HepG2 (cell line): ENCODE measurements at regions not wholly inside any gene's neighbourhood (a gene's known extent, or its start where the extent isn't known, plus 50 kb on each side); places are given as distances from the start of the nearest gene placed in this dataset.

Experiments used
- ATAC-seq: fragments of 200-7000 bp; cut with Tn5 transposase; 3 replicates; pipeline ENCODE4 v1.9.1; 2020; ENCODE audit warnings: mild to moderate bottlenecking, moderate library complexity
- BruUV-seq: library from RNA; stranded (reverse); fragments of 400-500 nt; replicated peaks from 2 replicates; lab custom pipeline; 2021; lab: Mats Ljungman, UMichigan
- CTCF ChIA-PET: fragments of 300-600 bp; formaldehyde crosslinking; extraction: SDS; loops from one replicate; lab custom pipeline; 2021; ENCODE audit warnings: low total read pairs, inconsistent platforms, low intra/inter-chr PET ratio; lab: Yijun Ruan, JAX
- POLR2A ChIA-PET: fragments of 350-600 bp; sonication (Branson Sonifier 250); formaldehyde crosslinking; loops from one replicate; lab custom pipeline; 2020; ENCODE audit warnings: antibody characterized with exemption, inconsistent platforms; lab: Yijun Ruan, JAX
- DNase-seq: peaks from one replicate; pipeline ENCODE4 v3.0.0-alpha.2; 2015; ENCODE audit warnings: low spot score
- FAIRE-seq: peaks from 3 replicates; lab custom pipeline; 2011; peaks lifted over from hg19 to GRCh38; lab: Jason Lieb, UNC
- H2AFZ ChIP-seq: one replicate; pipeline ENCODE4 v1.6.1; 2011; ENCODE audit warnings: low read length, inconsistent platforms
- H3K27ac ChIP-seq: fragments of 300-600 bp; 3 replicates; pipeline ENCODE4 v1.8.0; 2011; ENCODE audit warnings: mixed run types, mild to moderate bottlenecking, mixed read lengths, low read length, inconsistent platforms; ENCODE audit not compliant: insufficient read depth; ENCODE audit errors: extremely low read length
- H3K27me3 ChIP-seq, 2 experiments: fragments of 200-600 bp in 1 of 2; 2 replicates in 1 of 2; 3 replicates in 1 of 2; pipeline versions ENCODE4 v1.6.0 to v1.8.0; 2011; ENCODE audit warnings: low read length in 2 of 2, mild to moderate bottlenecking in 2 of 2, moderate library complexity in 2 of 2, inconsistent platforms in 1 of 2; ENCODE audit not compliant: insufficient read depth in 2 of 2, control insufficient read depth in 1 of 2
- H3K36me3 ChIP-seq, 2 experiments: fragments of 200-600 bp in 1 of 2; replicated peaks in 1 of 2; 2 replicates in 1 of 2; 3 replicates in 1 of 2; pipeline versions ENCODE4 v1.5.1 to v1.8.0; 2011; ENCODE audit warnings: low read length in 2 of 2, inconsistent platforms in 1 of 2; ENCODE audit not compliant: insufficient read depth in 2 of 2, control insufficient read depth in 1 of 2
- H3K4me1 ChIP-seq: 2 replicates; pipeline ENCODE4 v1.5.1; 2012; ENCODE audit warnings: low read length, inconsistent platforms; ENCODE audit not compliant: insufficient read depth
- H3K4me2 ChIP-seq: 2 replicates; pipeline ENCODE4 v1.6.0; 2011; ENCODE audit warnings: low read depth, low read length, inconsistent platforms
- H3K4me3 ChIP-seq, 3 experiments: fragments of 200-600 bp in 1 of 3; sonication (generic), shearing (Covaris generic) in 1 of 3; replicated peaks in 1 of 3; 2 replicates each; pipeline ENCODE4 v1.5.1; 2011 to 2016; ENCODE audit warnings: low read length in 3 of 3, inconsistent platforms in 2 of 3, low read depth in 2 of 3, mild to moderate bottlenecking in 2 of 3, control low read depth in 1 of 3, mixed read lengths in 1 of 3; ENCODE audit not compliant: insufficient read depth in 1 of 3
- H3K79me2 ChIP-seq: one replicate; pipeline ENCODE4 v1.6.1; 2011; ENCODE audit warnings: low read length, inconsistent platforms; ENCODE audit not compliant: insufficient read depth
- H3K9ac ChIP-seq: 2 replicates; pipeline ENCODE4 v1.6.0; 2011; ENCODE audit warnings: mild to moderate bottlenecking, low read depth, low read length, inconsistent platforms; ENCODE audit not compliant: insufficient read depth
- H3K9me3 ChIP-seq: 2 replicates; pipeline ENCODE4 v1.5.1; 2012; ENCODE audit warnings: mild to moderate bottlenecking, low read length
- H4K20me1 ChIP-seq: 2 replicates; pipeline ENCODE4 v1.6.0; 2011; ENCODE audit warnings: inconsistent platforms, mild to moderate bottlenecking, low read length, moderate library complexity; ENCODE audit not compliant: insufficient read depth
- CTCF ChIP-seq: sonication (generic); formaldehyde crosslinking; IDR thresholded peaks from 2 replicates; pipeline ENCODE4 v1.5.0; 2020; ENCODE audit warnings: mild to moderate bottlenecking, missing genetic modification reagents, moderate library complexity
- HOMEZ ChIP-seq: IDR thresholded peaks from 2 replicates; pipeline ENCODE4 v1.6.1; 2016; ENCODE audit warnings: low read depth
- ISL2 ChIP-seq: sonication (generic); formaldehyde crosslinking; IDR thresholded peaks from 2 replicates; pipeline ENCODE4 v1.5.0; 2020; ENCODE audit warnings: missing genetic modification reagents
- JUNB ChIP-seq: sonication (generic); formaldehyde crosslinking; IDR thresholded peaks from 2 replicates; pipeline ENCODE4 v1.8.0; 2022; ENCODE audit warnings: missing genetic modification reagents, mild to moderate bottlenecking, borderline replicate concordance
- KLF15 ChIP-seq: sonication (generic); formaldehyde crosslinking; IDR thresholded peaks from 2 replicates; pipeline ENCODE4 v1.8.1; 2023; ENCODE audit warnings: borderline replicate concordance, mild to moderate bottlenecking, inconsistent platforms, missing genetic modification reagents, mixed read lengths
- MAFF ChIP-seq: IDR thresholded peaks from 2 replicates; pipeline ENCODE4 v1.6.1; 2011; ENCODE audit warnings: low read depth, low read length, improper control_type of control experiment
- MAFK ChIP-seq, 2 experiments: IDR thresholded peaks in 1 of 2; conservative IDR thresholded peaks in 1 of 2; 2 replicates each; pipeline ENCODE4 v1.6.1; 2011; ENCODE audit warnings: improper control_type of control experiment in 2 of 2, low read length in 2 of 2
- MED13 ChIP-seq: sonication (generic); formaldehyde crosslinking; IDR thresholded peaks from 2 replicates; pipeline ENCODE4 v1.5.0; 2020; ENCODE audit warnings: missing genetic modification reagents
- MTA1 ChIP-seq: sonication (generic); formaldehyde crosslinking; IDR thresholded peaks from 2 replicates; pipeline ENCODE4 v1.4.0; 2020; ENCODE audit warnings: missing genetic modification reagents, mild to moderate bottlenecking, borderline replicate concordance
- NR3C1 ChIP-seq: sonication (generic); formaldehyde crosslinking; IDR thresholded peaks from 2 replicates; pipeline ENCODE4 v1.4.0; 2020; ENCODE audit warnings: missing genetic modification reagents
- POGZ ChIP-seq: sonication (generic); formaldehyde crosslinking; IDR thresholded peaks from 2 replicates; pipeline ENCODE4 v1.4.0; 2020; ENCODE audit warnings: mild to moderate bottlenecking, missing genetic modification reagents
- POLR2A ChIP-seq, 2 experiments: IDR thresholded peaks; 2 replicates each; pipeline ENCODE4 v1.6.1; 2011; ENCODE audit warnings: low read depth in 2 of 2, low read length in 2 of 2, mild to moderate bottlenecking in 1 of 2, moderate library complexity in 1 of 2; ENCODE audit not compliant: insufficient read depth in 1 of 2
- REPIN1 ChIP-seq: sonication (generic); formaldehyde crosslinking; IDR thresholded peaks from 2 replicates; pipeline ENCODE4 v1.8.0; 2022; ENCODE audit warnings: missing genetic modification reagents, low read depth, mild to moderate bottlenecking, borderline replicate concordance
- SAP130 ChIP-seq: IDR thresholded peaks from 2 replicates; pipeline ENCODE4 v1.6.1; 2016; ENCODE audit warnings: low read depth
- ZMYM4 ChIP-seq: sonication (generic); formaldehyde crosslinking; IDR thresholded peaks from 2 replicates; pipeline ENCODE4 v1.8.1; 2023; ENCODE audit warnings: mild to moderate bottlenecking, missing genetic modification reagents
- ZNF232 ChIP-seq: sonication (generic); formaldehyde crosslinking; IDR thresholded peaks from 2 replicates; pipeline ENCODE4 v1.4.0; 2020; ENCODE audit warnings: missing genetic modification reagents, borderline replicate concordance
- ZSCAN30 ChIP-seq: sonication (generic); formaldehyde crosslinking; IDR thresholded peaks from 2 replicates; pipeline ENCODE4 v1.5.0; 2020; ENCODE audit warnings: mild to moderate bottlenecking, missing genetic modification reagents
- WGBS: methylation state at CpG from one replicate; pipeline ENCODE4 v1.1.6; 2017; ENCODE audit warnings: low lambda C conversion rate; 5-methylcytosine and 5-hydroxymethylcytosine counted together
- in situ Hi-C: cut with HindIII; loops from 2 replicates; pipeline ENCODE4 v1.10.0; 2017; ENCODE audit warnings: low pct_unique_long_range_greater_than_20kb; ENCODE audit not compliant: extremely low pct_ligation_motif_present
- intact Hi-C: fragments of 100-400 bp; cut with micrococcal nuclease; formaldehyde crosslinking; loops from one replicate; pipeline ENCODE4 v1.10.0; 2022; ENCODE audit not compliant: unreplicated experiment
- TF ChIP-seq, protein P1 (sequence below): sonication (generic); formaldehyde crosslinking; conservative IDR thresholded peaks from 2 replicates; pipeline ENCODE4 v1.8.0; 2022; ENCODE audit warnings: low read depth, missing genetic modification reagents

DNA sequence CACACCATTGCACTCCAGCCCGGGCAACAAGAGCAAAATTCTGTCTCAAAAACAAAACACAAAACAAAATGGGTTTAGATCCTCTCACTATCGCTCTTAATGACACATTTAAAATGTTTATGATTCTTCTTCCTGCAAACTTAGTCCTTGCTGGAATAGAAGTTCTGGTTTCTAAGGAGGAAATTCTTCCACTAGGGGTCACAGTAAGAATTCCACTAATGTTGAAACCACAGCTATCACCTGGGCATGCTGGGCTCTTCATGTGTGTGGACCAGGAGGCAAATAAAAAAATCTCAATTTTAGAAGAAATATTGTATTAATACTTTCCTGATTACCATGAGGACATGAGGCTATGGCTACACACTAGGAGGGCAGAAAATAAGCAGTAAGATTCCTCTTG, 915.8 kb downstream of the TYW1 start:
- POLR2A ChIA-PET: no interaction called here
- DNase-seq (no peak), FAIRE-seq (no peak), ATAC-seq (no peak)
- no peaks in the 10 kb centered on the region for H3K36me3 ChIP-seq
- no peak overlapping the region for H3K4me2 ChIP-seq
- in situ Hi-C loops (no loop called here), intact Hi-C loops (no loop called here)
- no peaks in the 10 kb centered on the region for H4K20me1 ChIP-seq
- no peak overlapping the region for H3K9ac ChIP-seq
- TF ChIP-seq ZSCAN30 (no peak), JUNB (CRISPR knock-in tag) (no peak), ZMYM4 (CRISPR knock-in tag) (no peak), MTA1 (no peak), POGZ (CRISPR knock-in tag) (no peak), ZNF232 (CRISPR knock-in tag) (no peak), KLF15 (CRISPR knock-in tag) (no peak)
- no peaks in the 10 kb centered on the region for H3K9me3 ChIP-seq
- no peak overlapping the region for H3K4me3 ChIP-seq
- BruUV-seq: no TSS peak
- CTCF ChIA-PET: no interaction called here
- H3K4me1 ChIP-seq: no peaks in the 10 kb centered on the region
- H3K27ac ChIP-seq: no peak overlapping the region
- 0% methylated on average over 2 of the region's 2 CpGs for WGBS
- no peaks in the 10 kb centered on the region for H3K79me2 ChIP-seq
- H3K27me3 ChIP-seq: no peaks in the 10 kb centered on the region
- no peak overlapping the region for H2AFZ ChIP-seq

GRCh38 chr7:67913604-67914003, 917.0 kb downstream of the TYW1 start:
- Histone ChIP-seq H3K4me2 (no peak overlapping the region), H3K79me2 (no peaks in the 10 kb centered on the region), H4K20me1 (no peaks in the 10 kb centered on the region), H3K27me3 (no peaks in the 10 kb centered on the region), H3K36me3 (no peaks in the 10 kb centered on the region), H3K27ac (no peak overlapping the region), H3K9me3 (peaks cover 8% of the 10 kb centered on the region), H3K4me3 (no peak overlapping the region), H2AFZ (no peak overlapping the region), H3K9ac (no peak overlapping the region), H3K4me1 (no peaks in the 10 kb centered on the region)
- no TSS peak for BruUV-seq
- ATAC-seq (no peak), FAIRE-seq (no peak), DNase-seq (no peak)
- TF ChIP-seq SAP130 (no peak), ISL2 (CRISPR knock-in tag) (no peak), MAFF (peak; percentile 44), MAFK (conservative IDR thresholded peaks at IDR 0.05 in 1 of 2, IDR thresholded peaks at IDR 0.05 in 1 of 2; ENCODE audit: low read length in 2 of 2) (peak; percentile 42 to 54; a peak in 3 of 4 replicates), CTCF (no peak), HOMEZ (CRISPR knock-in tag) (no peak), MED13 (CRISPR knock-in tag) (no peak), POLR2A (IDR thresholded peaks at IDR 0.05; ENCODE audit: insufficient read depth in 1 of 2, low read depth in 2 of 2, low read length in 2 of 2) (no peak), REPIN1 (CRISPR knock-in tag) (no peak), NR3C1 (no peak)
- TF ChIP-seq, protein P1, sequence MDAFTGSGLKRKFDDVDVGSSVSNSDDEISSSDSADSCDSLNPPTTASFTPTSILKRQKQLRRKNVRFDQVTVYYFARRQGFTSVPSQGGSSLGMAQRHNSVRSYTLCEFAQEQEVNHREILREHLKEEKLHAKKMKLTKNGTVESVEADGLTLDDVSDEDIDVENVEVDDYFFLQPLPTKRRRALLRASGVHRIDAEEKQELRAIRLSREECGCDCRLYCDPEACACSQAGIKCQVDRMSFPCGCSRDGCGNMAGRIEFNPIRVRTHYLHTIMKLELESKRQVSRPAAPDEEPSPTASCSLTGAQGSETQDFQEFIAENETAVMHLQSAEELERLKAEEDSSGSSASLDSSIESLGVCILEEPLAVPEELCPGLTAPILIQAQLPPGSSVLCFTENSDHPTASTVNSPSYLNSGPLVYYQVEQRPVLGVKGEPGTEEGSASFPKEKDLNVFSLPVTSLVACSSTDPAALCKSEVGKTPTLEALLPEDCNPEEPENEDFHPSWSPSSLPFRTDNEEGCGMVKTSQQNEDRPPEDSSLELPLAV (CRISPR knock-in tag): no peak
- CTCF ChIA-PET: no interaction called here
- POLR2A ChIA-PET: no interaction called here
- in situ Hi-C loops: no loop called here
- intact Hi-C loops: no loop called here
